B cell (primary cell): ENCODE measurements at regions not wholly inside any gene's neighbourhood (a gene's known extent, or its start where the extent isn't known, plus 50 kb on each side); places are given as distances from the start of the nearest gene placed in this dataset.

Experiments
- ATAC-seq: fragments of 200-7000 bp; cut with Tn5 transposase; one replicate; pipeline ENCODE4 v1.10.0; 2021; ENCODE audit warnings: low read depth, mild to moderate bottlenecking, moderate number of reproducible peaks, moderate library complexity
- CTCF ChIA-PET: fragments of 350-600 bp; sonication (Branson Sonifier 250); formaldehyde crosslinking; loops from one replicate; lab custom pipeline; 2021; ENCODE audit warnings: antibody characterized with exemption, inconsistent platforms; lab: Charles Lee
- POLR2A ChIA-PET: fragments of 350-600 bp; sonication (Branson Sonifier 250); formaldehyde crosslinking; loops from one replicate; lab custom pipeline; 2021; ENCODE audit warnings: antibody characterized with exemption; lab: Charles Lee
- DNase-seq: peaks from one replicate; pipeline ENCODE4 v3.0.0; 2013
- H2AFZ ChIP-seq: 2 replicates; pipeline ENCODE4 v1.6.1; 2012; ENCODE audit warnings: mild to moderate bottlenecking, low read depth, low read length; ENCODE audit not compliant: insufficient read depth, poor library complexity, severe bottlenecking
- H3K27ac ChIP-seq, 2 donors: 1 replicate in 1 of 2; 2 replicates in 1 of 2; pipeline ENCODE4 v1.5.1; 2012 to 2013; ENCODE audit warnings: low read length in 2 of 2, mild to moderate bottlenecking in 2 of 2, moderate library complexity in 1 of 2
- H3K27me3 ChIP-seq, 4 experiments: fragments of 200-600 bp in 1 of 4; sonication (generic) in 1 of 4; replicated peaks in 1 of 4; 1 replicate in 2 of 4; 2 replicates in 2 of 4; pipeline versions ENCODE4 v1.6.1 to v1.7.0; 2013 to 2016; ENCODE audit warnings: low read length in 3 of 4, mild to moderate bottlenecking in 2 of 4, mixed read lengths in 1 of 4, moderate library complexity in 1 of 4; ENCODE audit not compliant: insufficient read depth in 4 of 4, control insufficient read depth in 3 of 4; ENCODE audit errors: control extremely low read depth in 1 of 4
- H3K36me3 ChIP-seq, 2 experiments: replicated peaks in 1 of 2; 1 replicate in 1 of 2; 2 replicates in 1 of 2; pipeline versions ENCODE4 v1.6.1 to v1.7.1; 2013; ENCODE audit warnings: low read length in 1 of 2; ENCODE audit not compliant: insufficient read depth in 2 of 2, control insufficient read depth in 1 of 2; ENCODE audit errors: control extremely low read depth in 1 of 2, extremely low read depth in 1 of 2
- H3K4me1 ChIP-seq, 2 donors: fragments of 200-600 bp in 1 of 2; sonication (generic) in 1 of 2; 1 replicate in 1 of 2; 2 replicates in 1 of 2; pipeline versions ENCODE4 v1.5.1 to v1.6.1; 2013 to 2017; ENCODE audit warnings: low read length in 2 of 2; ENCODE audit not compliant: control insufficient read depth in 2 of 2, insufficient read depth in 2 of 2
- H3K4me2 ChIP-seq: replicated peaks from 2 replicates; pipeline ENCODE3; 2012; ENCODE audit warnings: mild to moderate bottlenecking, low read depth, low read length; ENCODE audit not compliant: poor library complexity, severe bottlenecking
- H3K4me3 ChIP-seq, 5 experiments: fragments of 200-600 bp in 1 of 5; sonication (generic) in 1 of 5; 1 replicate in 3 of 5; 2 replicates in 2 of 5; pipeline versions ENCODE4 v1.5.1 to v1.7.0; 2011 to 2016; ENCODE audit warnings: low read length in 4 of 5, mild to moderate bottlenecking in 4 of 5, low read depth in 2 of 5, control low read depth in 1 of 5, moderate library complexity in 1 of 5; ENCODE audit not compliant: insufficient read depth in 1 of 5; ENCODE audit errors: control extremely low read depth in 1 of 5, extremely low read depth in 1 of 5
- H3K79me2 ChIP-seq: fragments of 200-600 bp; sonication (generic); one replicate; pipeline ENCODE4 v1.6.0; 2016; ENCODE audit warnings: low read length; ENCODE audit not compliant: control insufficient read depth, insufficient read depth
- H3K9ac ChIP-seq: fragments of 200-600 bp; sonication (generic); 2 replicates; pipeline ENCODE4 v1.6.1; 2017; ENCODE audit warnings: mild to moderate bottlenecking, low read length, moderate library complexity
- H3K9me3 ChIP-seq, 3 donors: one replicate each; pipeline versions ENCODE4 v1.6.1 to v1.7.1; 2013; ENCODE audit warnings: low read length in 2 of 3; ENCODE audit not compliant: control insufficient read depth in 2 of 3, insufficient read depth in 1 of 3; ENCODE audit errors: control extremely low read depth in 1 of 3
- H4K20me1 ChIP-seq: 2 replicates; pipeline ENCODE4 v1.6.0; 2012; ENCODE audit warnings: mild to moderate bottlenecking, low read length; ENCODE audit not compliant: insufficient read depth, control insufficient read depth, poor library complexity, severe bottlenecking
- H3K27ac Mint-ChIP-seq: one replicate; pipeline ENCODE4 v1.8.0; 2021; ENCODE audit warnings: mixed read lengths
- H3K27me3 Mint-ChIP-seq: one replicate; pipeline ENCODE4 v1.8.0; 2021; ENCODE audit warnings: mixed read lengths
- H3K4me1 Mint-ChIP-seq: one replicate; pipeline ENCODE4 v1.8.0; 2021; ENCODE audit warnings: mixed read lengths
- H3K4me3 Mint-ChIP-seq: one replicate; pipeline ENCODE4 v1.8.0; 2021; ENCODE audit warnings: mixed read lengths
- H3K9me3 Mint-ChIP-seq: one replicate; pipeline ENCODE4 v1.8.0; 2022; ENCODE audit warnings: mixed read lengths; ENCODE audit not compliant: insufficient read depth
- CTCF ChIP-seq: fragments of 200-600 bp; IDR thresholded peaks from one replicate; pipeline ENCODE4 v1.8.0; 2022; ENCODE audit warnings: antibody characterized with exemption, mild to moderate bottlenecking
- EZH2 ChIP-seq: IDR thresholded peaks from 2 replicates; pipeline ENCODE4 v1.6.1; 2012; ENCODE audit warnings: borderline replicate concordance, low read depth, mild to moderate bottlenecking, moderate library complexity, low read length; ENCODE audit not compliant: insufficient read depth, poor library complexity, severe bottlenecking
- WGBS: methylation state at CpG from one replicate; pipeline ENCODE4 v1.1.5; 2013; ENCODE audit warnings: missing lambda C conversion rate; ENCODE audit not compliant: insufficient coverage; 5-methylcytosine and 5-hydroxymethylcytosine counted together
- intact Hi-C: fragments of 100-400 bp; cut with micrococcal nuclease; formaldehyde crosslinking; loops from one replicate; pipeline ENCODE4 v1.10.0; 2022

DNA sequence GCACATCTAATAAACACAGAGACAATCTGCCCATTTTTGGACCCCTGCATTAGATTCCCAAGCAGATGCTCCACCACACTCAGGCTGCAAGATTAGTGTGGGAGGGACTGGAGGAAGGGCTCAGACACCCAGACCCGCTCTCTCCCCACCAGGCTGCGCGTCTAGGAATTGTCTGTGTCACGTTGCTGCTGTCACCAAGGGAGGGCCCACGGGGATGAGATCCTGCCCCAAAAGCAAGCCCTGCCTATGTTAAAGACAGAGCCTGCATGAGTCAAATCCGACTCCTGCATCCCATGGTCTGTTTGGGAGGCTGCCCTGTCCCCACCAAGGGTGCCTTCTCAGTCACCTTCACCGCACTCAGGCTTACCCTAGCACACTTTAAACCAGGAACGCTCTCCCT, 114.4 kb upstream of the ZNF507 start:
- Mint-ChIP-seq H3K9me3 (no peaks in the 10 kb centered on the region), H3K27ac (no peak overlapping the region), H3K4me1 (no peaks in the 10 kb centered on the region), H3K4me3 (no peak overlapping the region), H3K27me3 (peaks cover 6% of the 10 kb centered on the region)
- Histone ChIP-seq H3K4me1 (no peaks in the 10 kb centered on the region), H3K9ac (no peak overlapping the region), H3K27ac (no peak overlapping the region), H3K4me3 (no peak overlapping the region), H3K4me2 (no peak overlapping the region), H2AFZ (no peak overlapping the region), H3K36me3 (no peaks in the 10 kb centered on the region), H4K20me1 (no peaks in the 10 kb centered on the region), H3K9me3 (peaks cover 0 to 4% (median 0%) of the 10 kb centered on the region in 3 donors), H3K79me2 (no peaks in the 10 kb centered on the region), H3K27me3 (no peaks in the 10 kb centered on the region)
- 82% methylated on average over 6 of the region's 8 CpGs for WGBS
- ATAC-seq (no peak), DNase-seq (no peak)
- intact Hi-C loops, result no loop called here
- TF ChIP-seq CTCF (no peak), EZH2 (no peak)
- ChIA-PET CTCF (no interaction called here), POLR2A (interaction anchor here (0.6 kb wide), 1 partner anchor 1551 kb away, joined by 3 read pairs; no protein-coding TSS in a partner anchor)

GRCh38 chr19:32231691-32232090, 113.7 kb upstream of the ZNF507 start:
- H3K9me3 Mint-ChIP-seq, result no peaks in the 10 kb centered on the region
- Histone ChIP-seq H3K36me3 (no peaks in the 10 kb centered on the region), H3K27me3 (no peaks in the 10 kb centered on the region), H3K9ac (no peak overlapping the region), H3K4me2 (no peak overlapping the region), H3K4me3 (no peak overlapping the region), H3K79me2 (no peaks in the 10 kb centered on the region), H3K27ac (no peak overlapping the region), H3K9me3 (peaks cover 0 to 4% (median 0%) of the 10 kb centered on the region in 3 donors), H4K20me1 (no peaks in the 10 kb centered on the region), H3K4me1 (no peaks in the 10 kb centered on the region), H2AFZ (no peak overlapping the region)
- no peak overlapping the region for H3K27ac Mint-ChIP-seq
- POLR2A ChIA-PET, result interaction anchor here (0.6 kb wide), 1 partner anchor 1552 kb away, joined by 3 read pairs; no protein-coding TSS in a partner anchor
- intact Hi-C loops, result no loop called here
- no peaks in the 10 kb centered on the region for H3K4me1 Mint-ChIP-seq
- TF ChIP-seq CTCF, result no peak
- TF ChIP-seq EZH2, result no peak
- 93% methylated on average over 6 of the region's 6 CpGs for WGBS
- no peak overlapping the region for H3K4me3 Mint-ChIP-seq
- ATAC-seq, result no peak
- CTCF ChIA-PET, result interaction anchor here (1.5 kb wide), 1 partner anchor 8 kb away, joined by 3 read pairs; no protein-coding TSS in a partner anchor
- no peaks in the 10 kb centered on the region for H3K27me3 Mint-ChIP-seq
- DNase-seq, result no peak
